ENCODE measurements at regions not wholly inside any gene's neighbourhood (a gene's known extent, or its start where the extent isn't known, plus 50 kb on each side); places are given as distances from the start of the nearest gene placed in this dataset.
"Not testable (repeated sequence)": the region's sequence is repeated elsewhere in the genome, so short reads cannot be mapped to it uniquely, and the experiment has no call there.

GRCh38 chr4:160709026-160709425 lies 1454.8 kb downstream of the FSTL5 start:
- no peak for DNase-seq (ENCODE audit: low spot score)

- no peak for DNase-seq (ENCODE audit: low spot score)
Measured at GRCh38 chr4:160709546-160709945, 1454.3 kb downstream of the FSTL5 start.

- DNase-seq (ENCODE audit: low spot score): no peak
Measured at GRCh38 chr4:160716551-160716950, 1447.2 kb downstream of the FSTL5 start.

- no peak for DNase-seq (ENCODE audit: low spot score)
Measured at GRCh38 chr4:160717848-160718247, 1446.0 kb downstream of the FSTL5 start.

- no peak for DNase-seq (ENCODE audit: low spot score)
Measured at GRCh38 chr4:160724063-160724462, 1439.7 kb downstream of the FSTL5 start.

- no peak for DNase-seq (ENCODE audit: low spot score)
Measured at GRCh38 chr4:160745126-160745525, 1418.7 kb downstream of the FSTL5 start.

- DNase-seq (ENCODE audit: low spot score): not testable (repeated sequence)
Measured at GRCh38 chr4:160746585-160746984, 1417.2 kb downstream of the FSTL5 start.

- DNase-seq (ENCODE audit: low spot score): no peak
Measured at GRCh38 chr4:160772668-160773067, 1391.1 kb downstream of the FSTL5 start.

- DNase-seq (ENCODE audit: low spot score): no peak
Measured at GRCh38 chr4:160795216-160795615, 1368.6 kb downstream of the FSTL5 start.

- DNase-seq (ENCODE audit: low spot score): no peak
Measured at GRCh38 chr4:160808174-160808573, 1355.6 kb downstream of the FSTL5 start.

- no peak for DNase-seq (ENCODE audit: low spot score)
Measured at GRCh38 chr4:160809576-160809975, 1354.2 kb downstream of the FSTL5 start.

- DNase-seq (ENCODE audit: low spot score): no peak
Measured at GRCh38 chr4:160810424-160810823, 1353.4 kb downstream of the FSTL5 start.

GRCh38 chr4:160810941-160811340 lies 1352.9 kb downstream of the FSTL5 start:
- no peak for DNase-seq (ENCODE audit: low spot score)

GRCh38 chr4:160811956-160812355 lies 1351.8 kb downstream of the FSTL5 start:
- DNase-seq (ENCODE audit: low spot score): no peak

GRCh38 chr4:160814726-160815125 lies 1349.1 kb downstream of the FSTL5 start:
- DNase-seq (ENCODE audit: low spot score): no peak

GRCh38 chr4:160818571-160818970 lies 1345.2 kb downstream of the FSTL5 start:
- DNase-seq (ENCODE audit: low spot score): no peak

GRCh38 chr4:160819791-160820190 lies 1344.0 kb downstream of the FSTL5 start:
- DNase-seq (ENCODE audit: low spot score): no peak

GRCh38 chr4:160824481-160824880 lies 1339.3 kb downstream of the FSTL5 start:
- no peak for DNase-seq (ENCODE audit: low spot score)

- no peak for DNase-seq (ENCODE audit: low spot score)
Measured at GRCh38 chr4:160825644-160826338, 1338.0 kb downstream of the FSTL5 start.

- no peak for DNase-seq (ENCODE audit: low spot score)
Measured at GRCh38 chr4:160826339-160826679, 1337.5 kb downstream of the FSTL5 start.

GRCh38 chr4:160831165-160831922 lies 1332.5 kb downstream of the FSTL5 start:
- DNase-seq (ENCODE audit: low spot score): peak; percentile 19

- peak; percentile 71 for DNase-seq (ENCODE audit: low spot score)
Measured at GRCh38 chr4:160835789-160836188, 1328.0 kb downstream of the FSTL5 start.

GRCh38 chr4:160836431-160836830 lies 1327.4 kb downstream of the FSTL5 start:
- no peak for DNase-seq (ENCODE audit: low spot score)

- no peak for DNase-seq (ENCODE audit: low spot score)
Measured at GRCh38 chr4:160846121-160846520, 1317.7 kb downstream of the FSTL5 start.
